ENCODE measurements at regions not wholly inside any gene's neighbourhood (a gene's known extent, or its start where the extent isn't known, plus 50 kb on each side); places are given as distances from the start of the nearest gene placed in this dataset.

DNA sequence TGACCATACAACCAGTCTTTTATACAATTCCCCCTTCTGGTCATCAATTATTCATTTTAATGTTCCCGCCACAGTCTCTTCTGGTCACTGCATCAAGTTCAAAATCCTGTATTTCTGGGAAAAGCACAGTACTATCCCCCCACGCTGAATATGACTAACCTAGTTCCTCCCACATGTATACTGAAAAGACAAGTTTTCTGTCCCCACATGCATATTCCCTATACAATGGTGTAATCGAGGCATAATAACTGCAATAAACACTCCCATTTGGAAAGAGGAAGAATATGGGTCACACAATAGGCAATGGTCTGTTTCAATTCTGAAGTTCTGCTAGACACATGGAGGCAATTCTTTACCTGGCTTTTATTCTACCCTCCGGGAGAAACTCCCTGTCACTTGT, 344.9 kb downstream of the EFNA5 start:
- no peak for DNase-seq

DNA sequence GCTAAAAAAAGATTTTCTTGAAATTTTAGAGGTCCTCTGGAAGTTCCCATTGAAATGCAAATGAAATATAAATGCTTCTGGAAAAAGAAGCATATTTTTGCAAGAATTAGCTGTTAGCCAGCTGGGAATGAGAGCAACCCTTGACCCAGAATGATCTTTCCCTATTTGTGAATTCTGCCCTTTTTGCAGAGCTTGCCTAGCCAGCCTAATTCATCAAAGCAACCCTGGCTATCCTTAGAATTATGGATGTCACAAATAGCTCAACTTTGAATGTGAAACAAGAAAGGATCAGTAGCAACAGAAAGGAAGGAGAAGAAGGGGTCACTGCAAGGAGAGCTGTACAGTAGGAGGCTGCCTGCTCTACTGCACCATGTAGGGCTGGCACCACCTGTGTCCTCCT, 345.9 kb downstream of the EFNA5 start:
- DNase-seq = no peak

DNA sequence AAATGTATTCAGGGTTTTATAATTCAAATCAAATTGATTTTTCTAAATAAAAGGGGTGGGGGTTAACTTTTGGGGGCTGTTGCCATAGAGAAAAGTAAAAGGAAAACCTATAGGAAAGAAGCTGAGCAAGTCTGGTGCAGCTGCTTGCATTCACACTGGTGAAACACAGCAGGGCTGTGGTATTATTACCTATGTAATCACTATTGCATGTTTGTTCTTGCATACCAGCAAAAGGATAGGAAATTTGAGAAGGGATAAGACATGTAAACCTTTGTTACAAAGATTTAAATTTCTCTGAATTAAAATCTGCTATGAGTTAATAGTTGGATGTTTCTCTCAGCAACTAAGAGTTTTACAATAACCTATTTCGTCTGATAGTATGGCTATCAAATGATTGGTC, 346.7 kb downstream of the EFNA5 start:
- no peak for DNase-seq

- no peak for DNase-seq
Measured at GRCh38 chr5:107323536-107323935, 347.2 kb downstream of the EFNA5 start.

- DNase-seq = no peak
Measured at GRCh38 chr5:107322936-107323335, 347.8 kb downstream of the EFNA5 start.

- no peak for DNase-seq
Measured at GRCh38 chr5:107321906-107322305, 348.8 kb downstream of the EFNA5 start.

DNA sequence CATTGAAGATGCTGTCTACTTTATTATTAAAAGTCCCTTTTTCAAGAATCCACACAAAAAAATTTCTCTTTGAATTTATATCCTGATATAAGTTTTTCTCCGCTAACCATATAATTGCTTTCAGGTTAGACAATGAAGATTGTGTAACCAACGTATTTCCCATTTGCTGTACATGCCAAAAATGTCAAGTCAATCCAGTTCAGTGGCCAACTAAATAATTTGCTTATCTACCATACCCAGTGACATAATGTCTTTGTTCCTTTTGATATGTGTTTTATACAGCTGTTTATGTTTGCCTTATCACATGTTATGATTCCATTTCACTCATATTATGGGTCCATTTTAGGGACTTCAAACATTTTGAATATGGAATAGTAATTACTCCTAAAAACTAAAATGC, 349.9 kb downstream of the EFNA5 start:
- DNase-seq = no peak

GRCh38 chr5:107320376-107320775, 350.4 kb downstream of the EFNA5 start:
- no peak for DNase-seq

DNA sequence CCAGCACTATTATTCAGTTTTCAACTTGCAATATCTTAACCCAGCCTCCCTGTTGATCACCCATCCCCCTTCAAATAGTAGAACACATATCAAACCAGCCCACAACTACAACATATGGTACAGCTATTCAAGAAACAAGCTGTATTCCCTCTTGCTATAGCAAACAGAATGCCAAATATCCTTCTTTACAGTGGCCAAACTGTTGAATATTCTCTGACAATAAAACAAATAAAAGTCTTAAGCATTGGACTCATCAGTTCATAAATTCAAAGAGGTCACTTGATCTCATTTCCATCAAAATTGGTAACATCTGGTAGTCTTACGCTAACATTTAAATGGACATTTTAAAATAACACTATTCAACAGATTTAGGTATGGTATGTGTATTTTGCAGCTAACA, 350.8 kb downstream of the EFNA5 start:
- no peak for DNase-seq

DNA sequence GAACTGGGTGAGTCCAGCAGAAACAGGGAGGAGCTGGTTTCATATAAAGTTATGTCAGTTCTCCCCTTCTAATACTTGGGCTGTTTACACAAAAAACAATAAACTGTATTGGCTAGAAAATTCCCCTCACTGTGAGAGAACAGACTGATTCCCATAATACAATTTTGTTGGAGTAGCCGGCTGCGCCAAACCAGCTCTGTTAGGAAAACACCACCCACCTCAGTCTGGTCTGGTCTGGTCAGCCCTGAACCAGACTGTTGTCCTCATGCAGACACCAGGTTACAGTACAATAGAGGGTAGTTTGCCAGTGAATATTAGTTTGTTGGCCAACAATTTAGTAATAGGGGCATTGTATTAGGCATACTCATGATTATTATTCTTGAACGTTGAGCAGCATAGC, 356.4 kb downstream of the EFNA5 start:
- no peak for DNase-seq

- DNase-seq = no peak
Measured at GRCh38 chr5:107313921-107314320, 356.8 kb downstream of the EFNA5 start.

- DNase-seq = no peak
Measured at GRCh38 chr5:107313098-107313497, 357.6 kb downstream of the EFNA5 start.

DNA sequence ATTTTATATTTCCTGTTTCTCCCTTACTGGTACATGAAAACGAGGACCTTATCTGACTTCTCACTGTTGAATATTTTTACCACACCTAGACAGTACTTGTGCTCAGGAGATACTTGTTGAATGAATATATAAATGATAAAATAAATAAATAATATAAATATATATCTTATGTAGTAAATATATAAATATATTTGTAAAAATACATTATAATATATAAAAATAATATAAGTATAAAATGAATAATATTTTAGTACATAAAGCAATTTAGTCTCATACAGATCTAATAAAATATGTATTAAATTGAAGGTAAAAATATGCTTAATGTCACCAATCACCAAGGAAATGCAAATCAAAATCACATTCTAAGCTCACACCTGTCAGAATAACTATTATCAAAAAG, 360.6 kb downstream of the EFNA5 start:
- DNase-seq = no peak

DNA sequence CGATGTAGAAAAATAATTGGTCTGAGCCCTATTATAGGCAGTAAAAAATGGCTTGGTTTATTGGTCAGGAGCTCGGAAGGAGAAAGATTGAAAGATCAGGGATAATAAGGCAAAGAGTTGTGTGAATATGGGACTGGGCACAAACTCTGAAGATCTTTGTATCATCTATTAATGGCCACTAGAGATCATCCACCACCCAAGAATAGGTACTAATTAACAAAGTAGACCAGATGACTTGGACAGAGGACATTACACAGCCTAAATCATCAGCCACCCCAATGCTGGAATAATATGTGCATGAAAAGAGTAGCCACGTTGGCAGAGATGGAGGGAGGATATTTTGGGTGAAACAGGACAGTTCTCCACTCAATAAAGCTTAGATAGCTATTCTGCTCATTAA, 364.1 kb downstream of the EFNA5 start:
- DNase-seq = no peak

DNA sequence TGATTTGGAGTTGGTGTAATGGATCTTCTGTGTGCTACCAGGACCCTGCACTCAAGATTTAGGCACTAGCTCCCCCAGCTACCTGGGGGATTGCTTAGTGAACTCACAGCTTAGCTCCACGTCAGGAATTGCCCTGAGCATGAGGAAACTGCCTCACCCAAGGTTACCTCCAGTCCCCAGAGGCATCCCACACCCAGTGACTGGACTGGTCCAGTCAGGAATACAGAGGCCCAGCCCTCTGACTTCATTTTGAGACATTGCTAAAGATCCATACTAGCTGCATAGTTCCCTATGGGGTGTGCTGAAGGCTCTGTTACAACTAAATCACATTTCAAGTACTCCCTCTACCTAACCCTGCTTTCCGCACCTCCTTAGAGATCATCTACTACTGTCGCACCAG, 364.7 kb downstream of the EFNA5 start:
- no peak for DNase-seq

DNA sequence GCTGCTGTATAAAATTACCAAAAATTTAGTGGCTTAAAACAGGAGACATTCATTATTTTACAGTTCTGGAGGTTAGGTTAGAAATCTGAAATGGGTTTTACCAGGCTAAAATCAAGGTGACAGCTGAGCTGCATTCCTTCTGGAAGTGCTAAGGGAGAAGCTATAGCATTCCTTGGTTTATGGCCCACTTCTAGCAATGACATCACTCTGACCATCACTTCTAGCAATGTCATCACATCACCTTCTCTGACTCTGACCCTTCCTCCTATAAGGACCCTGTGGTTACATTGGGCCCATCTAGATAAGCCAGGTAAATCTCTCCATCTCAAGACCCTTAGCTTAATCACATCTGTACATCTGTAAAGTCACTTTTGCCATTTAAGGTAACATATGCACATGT, 366.1 kb downstream of the EFNA5 start:
- DNase-seq = no peak

GRCh38 chr5:107303171-107303968, 367.4 kb downstream of the EFNA5 start:
- no peak for DNase-seq

- DNase-seq = no peak
Measured at GRCh38 chr5:107302441-107302840, 368.3 kb downstream of the EFNA5 start.

- no peak for DNase-seq
Measured at GRCh38 chr5:107301999-107302398, 368.7 kb downstream of the EFNA5 start.

- DNase-seq = no peak
Measured at GRCh38 chr5:107300721-107301327, 369.9 kb downstream of the EFNA5 start.

DNA sequence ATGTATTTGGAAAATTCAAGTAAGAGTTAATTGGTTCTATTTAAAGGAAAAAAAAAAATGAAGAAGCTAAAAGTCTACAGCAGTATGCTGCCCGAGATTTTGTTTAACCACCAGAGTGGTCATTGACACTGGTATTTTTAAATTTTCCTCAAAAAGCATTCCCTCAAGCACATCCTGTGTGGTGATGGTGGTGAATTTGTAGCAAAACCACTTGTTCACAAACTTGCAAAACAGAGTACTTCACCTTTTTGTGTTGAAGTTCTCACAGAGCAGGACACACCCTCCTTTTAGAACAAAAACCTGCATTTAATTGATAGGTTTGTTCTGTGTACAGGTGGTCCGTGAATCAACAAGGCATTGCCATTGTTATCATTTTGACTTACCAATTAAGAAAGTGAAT, 374.2 kb downstream of the EFNA5 start:
- no peak for DNase-seq

DNA sequence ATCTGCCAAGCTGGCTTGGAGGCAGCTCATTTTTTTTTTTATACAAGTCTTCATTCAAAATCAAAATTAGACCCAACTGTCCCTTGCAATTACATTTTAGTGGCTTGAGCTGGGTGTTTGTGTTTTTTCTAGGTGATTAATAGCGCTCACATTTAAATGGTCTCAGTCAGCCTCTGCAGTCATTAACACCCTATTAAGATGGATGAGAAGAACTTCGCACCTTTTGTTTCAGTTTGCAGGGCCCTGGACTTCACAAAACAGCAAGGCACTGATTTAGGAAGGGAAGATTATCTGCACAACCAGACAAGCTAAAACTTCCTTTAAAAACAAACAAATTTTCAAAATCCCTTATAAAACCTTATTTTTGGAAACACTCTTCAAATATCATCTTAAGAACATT, 374.8 kb downstream of the EFNA5 start:
- DNase-seq = no peak

DNA sequence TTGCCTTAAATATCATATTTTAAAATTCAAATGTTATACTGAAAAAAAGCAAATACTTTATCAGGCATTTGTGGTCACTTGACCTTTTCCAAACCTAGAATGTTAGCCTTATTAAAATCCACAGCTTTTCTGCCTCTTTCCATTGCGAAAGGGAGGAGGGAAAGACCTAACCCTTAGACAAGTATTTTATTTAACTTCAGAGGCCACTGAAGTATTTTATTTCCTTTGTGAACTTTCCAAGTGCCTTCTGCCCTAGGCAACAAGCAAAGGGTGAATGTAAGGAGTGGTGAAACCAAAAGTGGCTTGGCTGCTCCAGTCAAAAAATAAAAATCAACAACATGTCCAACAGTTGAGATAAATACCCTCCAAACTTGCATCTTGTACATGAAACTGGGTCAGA, 376.1 kb downstream of the EFNA5 start:
- DNase-seq = no peak

GRCh38 chr5:107294211-107294550, 376.6 kb downstream of the EFNA5 start:
- DNase-seq = no peak

Data from NCI-H187 treated with DMSO at 0.1 percent for 48 hours (cell line).